ENCODE measurements at regions not wholly inside any gene's neighbourhood (a gene's known extent, or its start where the extent isn't known, plus 50 kb on each side); places are given as distances from the start of the nearest gene placed in this dataset.

GRCh38 chr6:90905351-90905750 is 318.5 kb upstream of the MAP3K7 start:
- TF ChIP-seq CTCF (IDR thresholded peaks at IDR 0.05; ENCODE audit: poor library complexity), result no peak
- no peak for TF ChIP-seq EZH2 (IDR thresholded peaks at IDR 0.05; ENCODE audit: borderline replicate concordance)

Measured in hepatocyte (in vitro differentiated cells).